Peyer's patch (tissue), 4 donors: ENCODE measurements at regions not wholly inside any gene's neighbourhood (a gene's known extent, or its start where the extent isn't known, plus 50 kb on each side); places are given as distances from the start of the nearest gene placed in this dataset.

Experiments
- CTCF ChIP-seq, 6 experiments: fragments of 450-650 bp in 4 of 6; fragments of 200-600 bp in 2 of 6; sonication (generic) in 1 of 6; IDR thresholded peaks; one replicate each; pipeline ENCODE4 v1.5.1; 2017 to 2019; ENCODE audit warnings: antibody characterized with exemption in 6 of 6, mild to moderate bottlenecking in 3 of 6, moderate library complexity in 1 of 6
- POLR2A ChIP-seq, 2 donors: fragments of 450-650 bp; IDR thresholded peaks; one replicate each; pipeline ENCODE4 v1.5.1; 2017; ENCODE audit warnings: antibody characterized with exemption in 2 of 2, mild to moderate bottlenecking in 2 of 2, moderate library complexity in 2 of 2

GRCh38 chr7:149626972-149627371 is 129.4 kb upstream of the ZNF746 start:
- TF ChIP-seq CTCF (IDR thresholded peaks at IDR 0.05) (no peak), POLR2A (IDR thresholded peaks at IDR 0.05) (no peak)
